Heart left ventricle (tissue), 13 donors: ENCODE measurements at regions not wholly inside any gene's neighbourhood (a gene's known extent, or its start where the extent isn't known, plus 50 kb on each side); places are given as distances from the start of the nearest gene placed in this dataset.

ENCODE experiments used
- CTCF ChIP-seq, 12 donors: fragments of 200-600 bp; sonication (generic) in 4 of 12; IDR thresholded peaks; one replicate each; pipeline versions ENCODE4 v1.5.0 to v1.8.0; 2018 to 2022; ENCODE audit warnings: antibody characterized with exemption in 12 of 12, mild to moderate bottlenecking in 5 of 12
- POLR2A ChIP-seq, 2 donors: fragments of 450-650 bp; IDR thresholded peaks; one replicate each; pipeline ENCODE4 v1.6.1; 2017; ENCODE audit warnings: antibody characterized with exemption in 2 of 2, mild to moderate bottlenecking in 2 of 2, moderate library complexity in 2 of 2
- donor health status: ischemic (EF 13 %, LVEDD 7.1; RV severe dilation, severe dysfunction).
- donor health status: DM: no; HTN: yes; CAD: no.
- donor health status: DM: no; HTN: no; CAD: no.
- donor health status: ischemic (EF 25% LVEDD 6.9; RV normal size, moderate dysfunction).
- donor health status: ischemic (EF 25% LVEDD 5.7; RV mildly dilated, moderate dysfunction).
- donor health status: ischemic (EF 35%, LVEDD 5.7; RV mildly dilated, moderate dysfunction).
- donor health status: nonischemic (EF 11% LVEDD 7.7; RV severe dilation, severe dysfunction).
- donor health status: DM: yes; HTN: yes; CAD: no.
- donor health status: PGD.
- donor health status: ischemic (EF 29% LVEDD 5.4; RV normal size, mild dysfunction).
- donor health status: nonischemic (EF 23%, LVEDD 6.1; RV moderate dilation, normal function).

- no peak for TF ChIP-seq CTCF (IDR thresholded peaks at IDR 0.05)
- no peak for TF ChIP-seq POLR2A (IDR thresholded peaks at IDR 0.05)
These were observed 255.9 kb downstream of the SLC6A15 start for GRCh38 chr12:84656705-84657104.
